ENCODE measurements at regions not wholly inside any gene's neighbourhood (a gene's known extent, or its start where the extent isn't known, plus 50 kb on each side); places are given as distances from the start of the nearest gene placed in this dataset.

- intact Hi-C loops (cut with DNase I): no loop called here
- Histone ChIP-seq H3K9ac (ENCODE audit: low read length in 3 of 3) (no peak overlapping the region), H3K9me3 (ENCODE audit: control insufficient read depth in 2 of 3, insufficient read depth in 1 of 3, low read length in 3 of 3) (peaks cover 0 to 2% (median 0%) of the 10 kb centered on the region in 3 donors), H3K27ac (ENCODE audit: low read depth in 2 of 2, low read length in 2 of 2) (no peak overlapping the region), H3K4me1 (ENCODE audit: control insufficient read depth in 2 of 3, insufficient read depth in 2 of 3, low read depth in 1 of 3, low read length in 3 of 3) (no peaks in the 10 kb centered on the region), H3K36me3 (ENCODE audit: control insufficient read depth in 2 of 3, insufficient read depth in 3 of 3, low read length in 3 of 3) (no peaks in the 10 kb centered on the region), H3K4me3 (ENCODE audit: low read length in 3 of 3) (no peak overlapping the region), H3K27me3 (ENCODE audit: control insufficient read depth, insufficient read depth, low read length) (no peaks in the 10 kb centered on the region)
- TF ChIP-seq CTCF (IDR thresholded peaks at IDR 0.05; ENCODE audit: borderline replicate concordance, extremely low read depth, insufficient read depth): no peak
- FAIRE-seq: no peak
- DNase-seq: no peak
Measured at GRCh38 chr15:81433462-81433861, 59.4 kb upstream of the TMC3 start.

- Histone ChIP-seq H3K4me3 (ENCODE audit: low read length in 3 of 3) (no peak overlapping the region), H3K9ac (ENCODE audit: low read length in 3 of 3) (no peak overlapping the region), H3K36me3 (ENCODE audit: control insufficient read depth in 2 of 3, insufficient read depth in 3 of 3, low read length in 3 of 3) (no peaks in the 10 kb centered on the region), H3K9me3 (ENCODE audit: control insufficient read depth in 2 of 3, insufficient read depth in 1 of 3, low read length in 3 of 3) (peaks cover 0 to 2% (median 0%) of the 10 kb centered on the region in 3 donors), H3K27me3 (ENCODE audit: control insufficient read depth, insufficient read depth, low read length) (no peaks in the 10 kb centered on the region), H3K27ac (ENCODE audit: low read depth in 2 of 2, low read length in 2 of 2) (no peak overlapping the region), H3K4me1 (ENCODE audit: control insufficient read depth in 2 of 3, insufficient read depth in 2 of 3, low read depth in 1 of 3, low read length in 3 of 3) (no peaks in the 10 kb centered on the region)
- intact Hi-C loops (cut with DNase I): no loop called here
- no peak for DNase-seq
- no peak for TF ChIP-seq CTCF (IDR thresholded peaks at IDR 0.05; ENCODE audit: borderline replicate concordance, extremely low read depth, insufficient read depth)
- no peak for FAIRE-seq
Measured at GRCh38 chr15:81432179-81432578, 58.2 kb upstream of the TMC3 start.

- no peak for TF ChIP-seq CTCF (IDR thresholded peaks at IDR 0.05; ENCODE audit: borderline replicate concordance, extremely low read depth, insufficient read depth)
- no peak overlapping the region for H3K4me3 ChIP-seq (ENCODE audit: low read length in 3 of 3)
- no peaks in the 10 kb centered on the region for H3K27me3 ChIP-seq (ENCODE audit: control insufficient read depth, insufficient read depth, low read length)
- H3K9ac ChIP-seq (ENCODE audit: low read length in 3 of 3): no peak overlapping the region
- DNase-seq (no peak), FAIRE-seq (no peak)
- intact Hi-C loops (cut with DNase I): no loop called here
- H3K36me3 ChIP-seq (ENCODE audit: control insufficient read depth in 2 of 3, insufficient read depth in 3 of 3, low read length in 3 of 3): no peaks in the 10 kb centered on the region
- no peaks in the 10 kb centered on the region for H3K4me1 ChIP-seq (ENCODE audit: control insufficient read depth in 2 of 3, insufficient read depth in 2 of 3, low read depth in 1 of 3, low read length in 3 of 3)
- H3K27ac ChIP-seq (ENCODE audit: low read depth in 2 of 2, low read length in 2 of 2): no peak overlapping the region
- H3K9me3 ChIP-seq (ENCODE audit: control insufficient read depth in 2 of 3, insufficient read depth in 1 of 3, low read length in 3 of 3): peaks cover 0 to 2% (median 0%) of the 10 kb centered on the region in 3 donors
Measured at GRCh38 chr15:81427176-81427575, 53.2 kb upstream of the TMC3 start.

GRCh38 chr15:81425905-81426304 lies 51.9 kb upstream of the TMC3 start:
- Histone ChIP-seq H3K4me1 (ENCODE audit: control insufficient read depth in 2 of 3, insufficient read depth in 2 of 3, low read depth in 1 of 3, low read length in 3 of 3) (no peaks in the 10 kb centered on the region), H3K4me3 (ENCODE audit: low read length in 3 of 3) (no peak overlapping the region), H3K9me3 (ENCODE audit: control insufficient read depth in 2 of 3, insufficient read depth in 1 of 3, low read length in 3 of 3) (peaks cover 0 to 2% (median 0%) of the 10 kb centered on the region in 3 donors), H3K27ac (ENCODE audit: low read depth in 2 of 2, low read length in 2 of 2) (no peak overlapping the region), H3K27me3 (ENCODE audit: control insufficient read depth, insufficient read depth, low read length) (no peaks in the 10 kb centered on the region), H3K9ac (ENCODE audit: low read length in 3 of 3) (no peak overlapping the region), H3K36me3 (ENCODE audit: control insufficient read depth in 2 of 3, insufficient read depth in 3 of 3, low read length in 3 of 3) (no peaks in the 10 kb centered on the region)
- FAIRE-seq (no peak), DNase-seq (no peak)
- intact Hi-C loops (cut with DNase I): no loop called here
- no peak for TF ChIP-seq CTCF (IDR thresholded peaks at IDR 0.05; ENCODE audit: borderline replicate concordance, extremely low read depth, insufficient read depth)

Data from kidney (tissue), 13 donors.